IMR-90 (cell line): ENCODE measurements at regions not wholly inside any gene's neighbourhood (a gene's known extent, or its start where the extent isn't known, plus 50 kb on each side); places are given as distances from the start of the nearest gene placed in this dataset.

Experiments
- ATAC-seq: fragments of 200-7000 bp; cut with Tn5 transposase; 2 replicates; pipeline ENCODE4 v1.9.1; 2020; ENCODE audit warnings: low read depth, mild to moderate bottlenecking, moderate library complexity
- BruUV-seq: library from RNA; stranded (reverse); fragments of 400-500 nt; replicated peaks from 2 replicates; lab custom pipeline; 2021; lab: Mats Ljungman, UMichigan
- CTCF ChIA-PET: fragments of 300-600 bp; formaldehyde crosslinking; extraction: SDS; loops from one replicate; lab custom pipeline; 2021; ENCODE audit warnings: antibody characterized with exemption; lab: Yijun Ruan, JAX
- POLR2A ChIA-PET: fragments of 300-600 bp; sonication (Branson Sonifier 250); formaldehyde crosslinking; loops from one replicate; lab custom pipeline; 2022; ENCODE audit warnings: antibody characterized with exemption; ENCODE audit not compliant: unreplicated experiment; lab: Charles Lee
- DNase-seq: peaks from one replicate; pipeline ENCODE4 v3.0.0; 2013
- H2AFZ ChIP-seq: replicated peaks from 2 replicates; pipeline ENCODE3; 2013; ENCODE audit warnings: low read length, mild to moderate bottlenecking; ENCODE audit not compliant: poor library complexity
- H2AK5ac ChIP-seq: 2 replicates; pipeline ENCODE4 v1.6.1; 2013; ENCODE audit warnings: low read depth, low read length, inconsistent platforms
- H2AK9ac ChIP-seq: replicated peaks from 2 replicates; pipeline ENCODE3; 2013; ENCODE audit warnings: mild to moderate bottlenecking, low read depth, low read length, moderate library complexity; ENCODE audit not compliant: poor library complexity
- H2BK120ac ChIP-seq: 2 replicates; pipeline ENCODE4 v1.6.1; 2013; ENCODE audit warnings: low read depth, low read length, inconsistent platforms
- H2BK15ac ChIP-seq: 3 replicates; pipeline ENCODE4 v1.6.1; 2013; ENCODE audit warnings: low read depth, low read length, inconsistent platforms
- H2BK20ac ChIP-seq: 2 replicates; pipeline ENCODE4 v1.6.1; 2013; ENCODE audit warnings: low read depth, mild to moderate bottlenecking, inconsistent platforms, low read length, moderate library complexity
- H2BK5ac ChIP-seq: 2 replicates; pipeline ENCODE4 v1.6.1; 2013; ENCODE audit warnings: mild to moderate bottlenecking, low read depth, low read length, inconsistent platforms; ENCODE audit not compliant: poor library complexity, severe bottlenecking
- H3K14ac ChIP-seq: replicated peaks from 2 replicates; pipeline ENCODE4 v1.6.1; 2013; ENCODE audit warnings: low read depth, low read length, inconsistent platforms
- H3K18ac ChIP-seq: 2 replicates; pipeline ENCODE4 v1.6.1; 2013; ENCODE audit warnings: low read depth, low read length, control low read depth
- H3K23ac ChIP-seq: 2 replicates; pipeline ENCODE4 v1.6.1; 2013; ENCODE audit warnings: low read depth, low read length, inconsistent platforms
- H3K27ac ChIP-seq: 2 replicates; pipeline ENCODE4 v1.5.1; 2013; ENCODE audit warnings: mild to moderate bottlenecking, control low read depth, low read length; ENCODE audit not compliant: insufficient read depth
- H3K27me3 ChIP-seq: 2 replicates; pipeline ENCODE4 v1.6.1; 2013; ENCODE audit warnings: low read length; ENCODE audit not compliant: control insufficient read depth, insufficient read depth
- H3K36me3 ChIP-seq: 2 replicates; pipeline ENCODE4 v1.6.1; 2013; ENCODE audit warnings: low read length, mixed read lengths; ENCODE audit not compliant: control insufficient read depth, insufficient read depth
- H3K4ac ChIP-seq: 2 replicates; pipeline ENCODE4 v1.6.1; 2013; ENCODE audit warnings: low read depth, low read length, inconsistent platforms
- H3K4me1 ChIP-seq: 2 replicates; pipeline ENCODE4 v1.6.1; 2013; ENCODE audit warnings: low read length, mixed read lengths; ENCODE audit not compliant: control insufficient read depth, insufficient read depth
- H3K4me2 ChIP-seq: 2 replicates; pipeline ENCODE4 v1.6.1; 2013; ENCODE audit warnings: low read depth, mild to moderate bottlenecking, control low read depth, low read length, moderate library complexity
- H3K4me3 ChIP-seq: 2 replicates; pipeline ENCODE4 v1.5.1; 2013; ENCODE audit warnings: low read depth, mild to moderate bottlenecking, control low read depth, low read length, moderate library complexity; ENCODE audit not compliant: insufficient read depth
- H3K56ac ChIP-seq: 2 replicates; pipeline ENCODE4 v1.6.1; 2013; ENCODE audit warnings: low read length, inconsistent platforms; ENCODE audit not compliant: insufficient read depth; ENCODE audit errors: extremely low read depth
- H3K79me1 ChIP-seq, 2 experiments: 2 replicates each; pipeline ENCODE4 v1.6.1; 2013; ENCODE audit warnings: low read length in 2 of 2, inconsistent platforms in 1 of 2, low read depth in 1 of 2
- H3K9ac ChIP-seq: 2 replicates; pipeline ENCODE4 v1.6.1; 2013; ENCODE audit warnings: low read depth, low read length, control low read depth
- H3K9me1 ChIP-seq: 2 replicates; pipeline ENCODE4 v1.6.1; 2013; ENCODE audit warnings: low read length, inconsistent platforms; ENCODE audit not compliant: insufficient read depth
- H3K9me3 ChIP-seq: 2 replicates; pipeline ENCODE4 v1.6.1; 2013; ENCODE audit warnings: low read length; ENCODE audit not compliant: control insufficient read depth, insufficient read depth
- H4K20me1 ChIP-seq: 2 replicates; pipeline ENCODE4 v1.6.1; 2013; ENCODE audit warnings: low read length, inconsistent platforms; ENCODE audit not compliant: insufficient read depth
- H4K5ac ChIP-seq: 2 replicates; pipeline ENCODE4 v1.6.1; 2013; ENCODE audit warnings: mild to moderate bottlenecking, low read depth, low read length, control low read depth
- H4K8ac ChIP-seq, 2 experiments: 2 replicates each; pipeline ENCODE4 v1.6.1; 2013; ENCODE audit warnings: low read depth in 2 of 2, low read length in 2 of 2, control low read depth in 1 of 2, inconsistent platforms in 1 of 2
- H4K91ac ChIP-seq: 2 replicates; pipeline ENCODE4 v1.6.1; 2013; ENCODE audit warnings: low read depth, low read length, inconsistent platforms; ENCODE audit not compliant: insufficient read depth
- BHLHE40 ChIP-seq: fragments of 150-350 bp; IDR thresholded peaks from 2 replicates; pipeline ENCODE4 v1.6.1; 2016; ENCODE audit warnings: mild to moderate bottlenecking, low read depth, low read length
- CEBPB ChIP-seq: IDR thresholded peaks from 2 replicates; pipeline ENCODE4 v1.6.1; 2012; ENCODE audit warnings: low read depth, low read length, improper control_type of control experiment
- CHD1 ChIP-seq: IDR thresholded peaks from 2 replicates; pipeline ENCODE4 v1.6.1; 2012; ENCODE audit warnings: low read depth, low read length, improper control_type of control experiment
- CTCF ChIP-seq: conservative IDR thresholded peaks from 2 replicates; pipeline ENCODE4 v1.5.1; 2012; ENCODE audit warnings: mild to moderate bottlenecking, low read depth, low read length, improper control_type of control experiment
- FOS ChIP-seq: fragments of 150-350 bp; IDR thresholded peaks from 2 replicates; pipeline ENCODE4 v1.6.1; 2016; ENCODE audit warnings: low read depth, low read length
- MAFK ChIP-seq: IDR thresholded peaks from 2 replicates; pipeline ENCODE4 v1.6.1; 2012; ENCODE audit warnings: low read depth, low read length, improper control_type of control experiment
- MAZ ChIP-seq: IDR thresholded peaks from 2 replicates; pipeline ENCODE4 v1.6.1; 2012; ENCODE audit warnings: low read depth, mild to moderate bottlenecking, low read length, improper control_type of control experiment, moderate library complexity, borderline replicate concordance
- NFE2L2 ChIP-seq: fragments of 150-350 bp; IDR thresholded peaks from 2 replicates; pipeline ENCODE4 v1.6.1; 2016; ENCODE audit warnings: low read depth, mild to moderate bottlenecking, low read length
- POLR2A ChIP-seq: IDR thresholded peaks from 2 replicates; pipeline ENCODE4 v1.6.1; 2012; ENCODE audit warnings: mild to moderate bottlenecking, low read depth, low read length
- RAD21 ChIP-seq: IDR thresholded peaks from 2 replicates; pipeline ENCODE4 v1.6.1; 2012; ENCODE audit warnings: low read length, improper control_type of control experiment
- RCOR1 ChIP-seq: IDR thresholded peaks from 2 replicates; pipeline ENCODE4 v1.6.1; 2012; ENCODE audit warnings: mild to moderate bottlenecking, low read length, improper control_type of control experiment; ENCODE audit not compliant: insufficient replicate concordance
- RFX5 ChIP-seq: IDR thresholded peaks from 2 replicates; pipeline ENCODE4 v1.8.0; 2012; ENCODE audit warnings: low read depth, mild to moderate bottlenecking, low read length, moderate library complexity
- SMC3 ChIP-seq: fragments of 150-350 bp; IDR thresholded peaks from 2 replicates; pipeline ENCODE4 v1.6.1; 2016; ENCODE audit warnings: low read depth, mild to moderate bottlenecking, antibody characterized with exemption, low read length, moderate library complexity
- WGBS, 2 experiments: methylation state at CpG; one replicate each; pipeline versions ENCODE4 v1.1.5 to v1.1.7; 2013; ENCODE audit warnings: missing lambda C conversion rate in 2 of 2; ENCODE audit not compliant: insufficient read length in 1 of 2; ENCODE audit errors: extremely low coverage in 2 of 2; 5-methylcytosine and 5-hydroxymethylcytosine counted together
- dilution Hi-C: fragments of 300-500 bp; cut with HindIII; formaldehyde crosslinking; loops from one replicate; pipeline ENCODE4 v1.14.3; 2018; ENCODE audit warnings: low sequenced_read_pairs; ENCODE audit not compliant: unreplicated experiment
- in situ Hi-C: fragments of 300-500 bp; cut with MboI; formaldehyde crosslinking; loops from 3 replicates; pipeline ENCODE4 v1.14.3; 2019; ENCODE audit warnings: low sequenced_read_pairs, inconsistent platforms, mixed read lengths
- intact Hi-C: fragments of 100-400 bp; cut with micrococcal nuclease; formaldehyde crosslinking; loops from 2 replicates; pipeline ENCODE4 v1.10.0; 2022

- H3K27ac ChIP-seq: no peak overlapping the region
- H3K9ac ChIP-seq: no peak overlapping the region
- H3K79me1 ChIP-seq: no peaks in the 10 kb centered on the region
- H3K23ac ChIP-seq: no peak overlapping the region
- no peak overlapping the region for H2AK9ac ChIP-seq
- dilution Hi-C loops: no loop called here
- ATAC-seq (no peak), DNase-seq (no peak)
- no peak overlapping the region for H2BK120ac ChIP-seq
- no peak overlapping the region for H2AFZ ChIP-seq
- H2AK5ac ChIP-seq: no peak overlapping the region
- no peaks in the 10 kb centered on the region for H3K36me3 ChIP-seq
- no peak overlapping the region for H3K4me2 ChIP-seq
- no peak overlapping the region for H3K4me3 ChIP-seq
- POLR2A ChIA-PET: no interaction called here
- CTCF ChIA-PET: no interaction called here
- intact Hi-C loops: no loop called here
- H3K9me1 ChIP-seq: no peaks in the 10 kb centered on the region
- no peak overlapping the region for H3K18ac ChIP-seq
- no TSS peak for BruUV-seq
- no peak overlapping the region for H4K8ac ChIP-seq
- no peak overlapping the region for H4K91ac ChIP-seq
- H3K4me1 ChIP-seq: no peaks in the 10 kb centered on the region
- no peak overlapping the region for H2BK15ac ChIP-seq
- no peak for TF ChIP-seq POLR2A
- TF ChIP-seq RCOR1: no peak
- no peak for TF ChIP-seq MAFK
- no peak for TF ChIP-seq CHD1
- TF ChIP-seq CEBPB: no peak
- TF ChIP-seq MAZ: no peak
- no peak for TF ChIP-seq RAD21
- TF ChIP-seq RFX5: no peak
- no peak for TF ChIP-seq SMC3
- no peak for TF ChIP-seq BHLHE40
- no peak for TF ChIP-seq CTCF
- TF ChIP-seq FOS: no peak
- TF ChIP-seq NFE2L2: no peak
- no peaks in the 10 kb centered on the region for H4K20me1 ChIP-seq
- no peak overlapping the region for H2BK5ac ChIP-seq
- H3K4ac ChIP-seq: no peak overlapping the region
- WGBS, 2 experiments: no CpG with 5 or more reads among the region's 2 CpGs
- H3K27me3 ChIP-seq: no peaks in the 10 kb centered on the region
- H4K5ac ChIP-seq: no peak overlapping the region
- H3K14ac ChIP-seq: no peak overlapping the region
- no peak overlapping the region for H2BK20ac ChIP-seq
- H3K9me3 ChIP-seq: peaks cover 3% of the 10 kb centered on the region
- H3K56ac ChIP-seq: no peak overlapping the region
- in situ Hi-C loops: no loop called here
These were observed 415.1 kb upstream of the NEGR1 start for GRCh38 chr1:72697410-72697809.
